HG02973 (cell line): ENCODE measurements at regions not wholly inside any gene's neighbourhood (a gene's known extent, or its start where the extent isn't known, plus 50 kb on each side); places are given as distances from the start of the nearest gene placed in this dataset.

Source experiments
- ATAC-seq: cut with Tn5 transposase; IDR thresholded peaks from one replicate; pipeline ENCODE4 v1.9.1; 2021; ENCODE audit warnings: moderate library complexity; ENCODE audit not compliant: unreplicated experiment

DNA sequence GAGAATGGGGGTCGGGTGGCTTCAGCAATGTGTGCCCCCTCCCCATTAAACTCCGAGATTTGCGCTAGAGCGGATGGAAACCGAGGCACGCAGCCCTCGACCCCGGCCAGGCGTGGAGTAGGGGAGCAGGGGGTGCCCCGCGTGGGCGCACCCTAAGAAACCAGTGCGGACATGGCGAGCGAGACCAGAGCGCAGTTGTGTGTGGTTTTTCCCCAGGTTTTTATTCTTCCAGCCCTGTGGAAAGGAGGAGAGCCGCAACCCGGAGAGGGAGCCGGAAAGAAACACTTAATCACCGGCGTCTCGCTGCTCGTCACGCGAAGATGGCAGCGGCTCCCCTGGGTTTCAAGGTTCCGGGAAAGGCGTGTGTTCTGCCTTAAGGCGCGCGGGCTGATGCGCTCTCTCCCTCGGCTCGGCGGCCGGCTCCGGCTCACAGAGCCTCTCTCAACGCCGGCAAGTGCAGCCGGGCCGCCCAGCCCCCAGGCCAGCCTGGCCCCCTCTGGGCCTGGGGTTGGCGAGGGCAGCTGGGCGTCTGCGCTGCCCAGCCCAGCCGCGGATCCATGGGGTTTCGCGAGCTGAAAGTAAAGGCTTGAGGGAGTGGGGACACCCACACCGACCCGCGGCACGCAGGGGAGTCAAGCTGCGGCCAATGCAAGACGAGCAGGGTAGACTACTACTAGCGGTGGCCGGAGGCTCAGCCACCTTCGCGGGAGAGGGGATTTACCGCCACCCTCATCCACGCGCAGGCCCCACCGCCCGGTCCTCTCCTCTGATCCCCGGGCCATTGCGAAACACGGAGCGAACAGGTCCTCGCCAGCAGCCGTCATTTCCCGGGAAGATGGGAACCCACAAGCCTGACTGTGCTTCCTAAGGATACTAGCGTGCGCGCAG, 74.0 kb upstream of the BCOR start:
- no peak for ATAC-seq

- no peak for ATAC-seq
Measured at GRCh38 chrX:40170830-40171512, 73.2 kb upstream of the BCOR start.

DNA sequence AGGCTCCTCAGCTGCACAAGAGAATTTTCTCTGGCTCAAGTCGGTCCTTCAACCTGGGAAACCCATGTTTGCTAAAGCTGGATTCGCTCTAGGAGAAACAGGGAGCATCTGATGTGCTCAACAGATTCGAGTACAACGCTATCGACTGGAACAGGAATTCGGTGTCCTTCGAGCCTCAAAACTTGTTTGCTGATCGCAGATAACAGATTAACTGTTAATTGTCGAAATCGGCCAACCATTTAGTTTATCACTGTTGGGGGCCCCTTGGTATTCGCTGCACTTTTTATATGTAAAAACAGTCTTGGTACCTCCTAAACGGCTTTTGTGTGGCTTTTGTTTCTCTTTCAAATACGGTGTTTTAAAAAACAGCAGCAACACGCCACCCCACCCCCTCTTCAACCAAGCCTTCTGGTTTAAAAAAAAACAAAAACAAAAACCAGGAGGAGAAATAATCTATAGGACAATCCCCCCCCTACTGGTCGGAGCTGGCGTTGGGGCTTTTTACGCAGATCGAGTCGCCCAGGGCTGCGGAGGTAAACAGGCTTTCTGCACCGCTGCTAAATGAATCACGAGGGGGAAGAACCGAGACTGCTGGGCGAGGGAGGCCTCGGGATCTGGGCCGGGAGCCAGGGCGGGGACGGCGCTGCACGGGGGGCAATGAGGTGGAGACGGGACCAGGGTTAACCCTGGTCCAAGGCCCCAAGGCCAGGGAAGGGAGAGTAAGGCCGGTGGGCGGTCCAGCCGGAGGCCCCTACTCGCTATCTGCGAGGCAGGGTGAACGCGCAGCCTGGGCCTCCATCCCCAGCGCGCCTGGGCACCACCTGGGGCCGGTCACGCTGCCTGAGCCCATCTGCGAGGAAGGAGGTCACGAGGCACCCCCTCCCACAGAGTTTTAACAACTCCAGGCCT, 71.7 kb upstream of the BCOR start:
- peak; percentile 54 for ATAC-seq

GRCh38 chrX:40168480-40169011, 70.8 kb upstream of the BCOR start:
- no peak for ATAC-seq

DNA sequence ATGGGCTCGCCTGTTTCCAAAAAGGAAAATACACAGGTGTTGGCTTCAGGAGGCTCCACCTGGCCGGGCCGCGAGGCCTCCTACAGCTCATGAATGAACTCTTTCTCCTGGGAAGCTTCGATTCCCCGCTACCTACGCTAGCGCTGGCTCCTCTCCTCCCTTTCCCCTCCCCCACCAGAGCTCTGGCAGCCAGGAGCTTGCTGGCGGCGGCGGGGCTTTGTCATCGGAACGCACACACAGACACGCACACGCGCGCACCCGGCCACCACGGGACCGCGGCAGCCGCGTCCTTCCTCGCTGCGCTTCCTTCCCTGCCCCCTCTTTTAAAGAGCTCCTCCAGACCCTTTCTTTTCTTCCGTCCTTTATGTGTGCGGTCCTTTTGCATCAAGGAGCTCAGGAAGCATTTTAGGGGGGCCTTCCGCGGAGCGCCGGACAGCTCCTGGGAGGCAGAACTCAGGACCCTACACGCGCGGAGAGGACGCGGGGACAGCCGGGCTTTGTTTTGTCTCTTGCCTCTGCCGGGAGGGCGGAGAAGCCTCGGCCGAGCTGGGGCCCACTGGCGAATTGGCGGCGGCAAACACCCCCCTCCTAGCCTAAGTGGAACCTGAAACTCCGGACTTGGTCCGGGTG, 70.2 kb upstream of the BCOR start:
- ATAC-seq, result no peak

GRCh38 chrX:40167233-40167849, 69.6 kb upstream of the BCOR start:
- no peak for ATAC-seq

- no peak for ATAC-seq
Measured at GRCh38 chrX:40166582-40166981, 68.8 kb upstream of the BCOR start.

DNA sequence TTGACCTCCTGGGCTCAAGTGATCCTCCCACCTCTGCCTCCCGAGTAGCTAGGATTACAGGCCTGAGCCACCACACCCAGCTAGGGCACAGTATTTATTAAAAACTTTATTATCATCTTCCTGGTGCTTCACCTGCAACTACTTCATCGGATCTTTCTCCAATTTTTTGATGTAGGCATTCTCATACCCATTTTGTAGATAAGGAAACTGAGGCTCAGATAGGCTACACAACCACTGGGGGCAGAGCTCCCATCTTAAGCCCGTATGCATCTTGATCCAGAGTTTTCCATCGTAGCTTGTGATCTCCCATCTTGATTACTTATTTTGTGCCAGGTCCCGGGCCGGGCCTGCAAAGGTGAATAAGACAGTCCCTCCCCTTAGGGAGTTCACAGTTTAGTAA, 68.1 kb upstream of the BCOR start:
- ATAC-seq, result no peak

DNA sequence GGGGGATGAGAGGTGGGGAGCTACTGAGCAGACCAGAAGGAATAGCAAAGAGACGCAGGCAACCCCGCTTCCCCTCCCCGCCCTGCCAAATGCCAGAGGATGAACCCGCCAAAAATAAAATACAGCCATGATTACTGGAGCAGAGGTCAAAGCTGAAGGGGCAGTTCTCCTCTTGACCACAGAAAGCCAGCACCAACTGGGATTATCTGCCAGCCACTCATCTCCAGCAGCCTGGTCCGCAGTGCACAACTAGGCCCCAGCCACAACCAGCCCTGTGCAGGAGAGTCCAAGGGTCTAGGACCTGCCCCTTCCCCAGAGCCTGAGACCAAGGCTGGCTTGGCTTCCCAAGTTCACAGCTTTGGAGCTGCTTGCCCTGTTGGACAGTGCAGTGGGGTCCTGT, 67.4 kb upstream of the BCOR start:
- ATAC-seq, result no peak

DNA sequence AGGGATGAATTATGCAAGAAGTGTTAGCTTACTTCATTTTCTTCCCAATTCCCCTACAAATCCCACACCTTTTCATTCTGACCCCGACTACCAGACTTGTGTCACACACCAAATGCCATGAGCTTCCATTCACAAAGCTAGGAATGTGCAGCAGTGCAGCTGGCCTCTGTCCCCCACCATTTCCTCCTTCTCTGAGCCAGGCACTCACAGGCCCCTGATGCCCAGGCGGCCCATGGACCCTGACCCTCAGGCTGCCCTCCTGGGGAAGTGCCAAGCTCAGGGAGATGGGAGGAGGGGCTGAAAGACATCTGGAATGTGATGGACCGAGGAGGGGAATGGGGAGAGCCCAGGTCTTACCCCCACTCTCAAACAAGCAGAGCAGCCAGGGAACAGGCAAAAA, 67.0 kb upstream of the BCOR start:
- no peak for ATAC-seq

GRCh38 chrX:40158036-40158706, 60.4 kb upstream of the BCOR start:
- no peak for ATAC-seq

DNA sequence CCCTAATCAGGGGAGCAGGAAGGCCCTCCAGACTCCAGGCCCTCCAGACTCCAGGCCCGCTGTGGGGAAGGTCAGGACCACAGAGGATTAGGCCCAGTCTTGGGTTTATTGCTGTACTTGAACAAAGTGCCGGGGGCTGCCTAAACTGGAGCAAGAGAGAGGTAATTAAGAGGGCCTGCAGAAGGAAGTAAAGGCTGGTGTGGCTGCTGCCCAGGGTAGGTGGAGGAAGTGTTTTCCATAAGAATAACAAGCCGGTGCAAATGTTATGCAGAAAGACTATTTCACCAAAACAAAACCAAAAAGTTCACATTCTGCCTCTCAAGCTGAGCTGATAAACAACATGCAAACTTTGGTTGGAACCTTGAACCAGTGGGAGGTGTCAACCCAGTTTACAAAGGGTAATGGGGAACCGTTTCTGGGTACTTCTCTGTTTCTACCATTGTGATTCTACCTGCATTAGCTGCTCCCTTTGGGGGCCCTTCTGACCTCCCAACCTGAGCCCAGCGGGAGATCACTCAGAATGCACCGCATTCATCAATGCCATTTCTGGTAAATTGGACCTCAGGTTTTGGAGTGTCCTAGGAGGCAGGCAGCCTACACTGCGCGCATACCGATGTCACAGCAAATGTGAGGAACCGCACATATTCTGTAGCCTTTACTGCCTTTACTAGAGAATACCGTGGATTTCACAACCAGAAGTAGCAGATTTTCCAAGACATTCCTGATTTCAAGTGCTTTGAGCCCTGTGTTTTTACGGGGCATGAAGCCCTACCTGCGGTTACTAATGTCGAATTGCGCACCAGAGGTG, 59.7 kb upstream of the BCOR start:
- no peak for ATAC-seq

GRCh38 chrX:40156470-40157227, 58.9 kb upstream of the BCOR start:
- ATAC-seq, result no peak

DNA sequence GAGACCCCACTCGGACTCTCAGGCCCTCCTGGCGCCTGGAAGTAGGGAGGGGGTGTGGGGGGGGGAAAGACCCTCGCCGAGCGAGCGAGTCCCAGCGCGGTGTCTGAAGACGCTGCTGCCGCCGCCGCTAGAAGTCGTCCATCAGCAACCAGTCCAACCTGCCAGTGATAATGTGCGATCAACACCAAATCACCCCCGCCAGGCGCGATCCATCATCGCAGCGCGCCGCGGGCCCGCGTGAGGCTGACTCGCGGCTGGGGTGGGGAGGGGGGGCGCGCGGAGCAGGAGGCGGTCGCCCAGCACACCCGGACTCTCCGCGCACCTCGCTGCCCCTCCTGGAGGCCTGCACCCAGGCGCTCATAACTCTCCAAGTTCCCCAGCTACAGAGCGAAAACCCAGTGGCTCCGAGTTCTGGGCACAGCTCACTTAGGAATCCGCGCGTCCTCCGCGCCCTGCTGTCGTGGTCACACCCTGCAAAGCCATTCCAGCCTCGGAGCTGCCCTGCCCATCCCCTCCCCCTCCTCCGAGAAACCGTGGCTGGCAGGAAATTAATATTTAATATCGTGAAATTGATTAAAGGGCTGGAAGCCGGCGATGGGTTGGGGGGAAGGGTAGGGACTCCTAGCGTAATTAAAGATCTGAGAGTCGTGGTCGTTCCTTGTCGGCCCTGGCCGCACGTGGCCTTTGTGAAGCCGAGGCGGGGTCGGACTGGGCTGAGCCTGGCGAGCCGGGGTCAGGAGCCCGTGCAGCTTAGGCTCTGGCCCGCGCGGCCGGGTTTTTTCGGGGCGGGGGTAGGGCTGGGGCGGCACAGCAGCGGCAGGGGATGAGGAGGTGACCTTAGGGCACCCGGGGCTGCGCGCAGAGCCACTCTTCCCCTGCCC, 58.1 kb upstream of the BCOR start:
- no peak for ATAC-seq

DNA sequence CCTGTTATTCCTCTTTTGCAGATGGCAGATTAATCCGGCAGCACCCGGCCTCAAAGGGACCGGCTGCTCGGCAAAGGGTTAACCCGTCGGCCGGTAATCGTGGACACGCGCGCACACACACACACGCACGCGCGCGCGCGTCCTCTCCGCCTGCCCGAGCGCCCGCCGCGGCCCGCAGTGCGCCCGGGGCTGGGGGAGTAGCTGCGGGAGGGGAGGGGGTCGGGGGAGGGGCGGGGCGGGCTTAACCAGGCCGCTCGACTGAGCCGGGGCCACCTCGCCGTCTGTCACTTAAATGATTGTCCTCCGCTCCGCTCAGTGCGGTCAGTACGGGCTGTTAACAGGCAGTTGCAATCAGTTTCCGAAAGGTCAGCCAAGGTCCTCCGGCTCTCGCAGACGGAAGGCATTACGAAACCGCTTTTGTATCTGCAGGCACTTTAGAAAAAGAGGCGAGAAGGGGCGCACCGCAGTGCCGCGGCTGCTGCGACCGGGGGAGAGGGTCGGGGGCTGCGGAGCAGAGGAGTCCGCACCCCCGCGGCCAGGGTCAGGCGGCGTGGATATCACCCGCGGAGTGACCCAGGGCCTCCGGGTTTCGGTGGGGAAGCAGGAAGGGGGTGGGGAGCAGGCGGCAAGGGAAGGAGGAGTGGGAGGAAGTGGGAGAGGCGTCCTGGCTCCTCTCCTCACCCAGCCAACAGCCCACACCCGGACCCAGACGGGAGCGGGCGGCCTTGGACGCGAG, 57.3 kb upstream of the BCOR start:
- ATAC-seq, result no peak

DNA sequence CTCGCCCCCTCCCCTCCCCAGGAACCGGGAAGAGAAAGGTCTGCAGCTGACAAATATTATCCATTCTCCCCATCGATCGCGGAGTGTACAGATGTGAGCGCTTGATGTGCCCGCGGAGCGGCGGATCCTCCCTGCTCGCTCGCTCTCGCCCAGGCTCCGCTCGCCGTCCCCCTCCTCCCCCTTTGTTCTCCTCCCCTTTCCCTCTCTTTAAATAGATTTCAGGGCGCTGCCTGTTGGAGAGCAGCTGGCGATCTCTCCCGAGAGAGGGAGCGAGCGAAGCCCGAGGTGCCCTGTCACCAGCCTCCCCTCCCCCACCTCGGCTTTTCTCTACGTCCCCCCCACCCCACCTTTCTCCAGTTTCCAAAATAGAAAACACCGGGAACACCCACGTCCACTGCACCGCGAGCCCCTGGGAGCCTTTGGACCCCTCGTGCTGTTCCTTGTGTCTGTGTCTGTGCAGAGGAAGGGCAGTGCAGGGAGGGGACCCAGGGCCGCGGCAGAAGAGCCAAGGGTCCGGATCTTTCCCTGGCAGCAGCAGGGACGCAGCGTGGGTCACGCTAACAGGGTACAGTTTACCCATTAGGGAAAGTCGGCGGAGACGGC, 56.6 kb upstream of the BCOR start:
- ATAC-seq, result no peak
